Stimulated activated naive CD8-positive, alpha-beta T cell treated with anti-CD3 and anti-CD28 coated beads, Interleukin-15, amount 100 ng/mL, for 72 hours (primary cell): ENCODE measurements at regions not wholly inside any gene's neighbourhood (a gene's known extent, or its start where the extent isn't known, plus 50 kb on each side); places are given as distances from the start of the nearest gene placed in this dataset.

ENCODE experiments used
- ATAC-seq: fragments of 150-1000 bp; cut with Tn5 transposase; 2 replicates; pipeline ENCODE4 v1.10.0; 2021; ENCODE audit warnings: mild to moderate bottlenecking, moderate library complexity
- DNase-seq, 2 donors: peaks; one replicate each; pipeline ENCODE4 v3.0.0; 2021 to 2022
- H3K27ac Mint-ChIP-seq, 2 donors: one replicate each; pipeline ENCODE4 v1.8.0; 2022; ENCODE audit warnings: mild to moderate bottlenecking in 2 of 2, mixed read lengths in 2 of 2, moderate library complexity in 2 of 2
- H3K27me3 Mint-ChIP-seq: one replicate; pipeline ENCODE4 v1.8.0; 2022; ENCODE audit warnings: mixed read lengths
- H3K4me1 Mint-ChIP-seq: one replicate; pipeline ENCODE4 v1.8.0; 2022; ENCODE audit warnings: mild to moderate bottlenecking, mixed read lengths
- H3K4me3 Mint-ChIP-seq, 2 donors: one replicate each; pipeline ENCODE4 v1.8.0; 2022; ENCODE audit warnings: mild to moderate bottlenecking in 2 of 2, mixed read lengths in 2 of 2, moderate library complexity in 1 of 2
- H3K9me3 Mint-ChIP-seq, 2 donors: one replicate each; pipeline ENCODE4 v1.8.0; 2022; ENCODE audit warnings: mixed read lengths in 2 of 2

DNA sequence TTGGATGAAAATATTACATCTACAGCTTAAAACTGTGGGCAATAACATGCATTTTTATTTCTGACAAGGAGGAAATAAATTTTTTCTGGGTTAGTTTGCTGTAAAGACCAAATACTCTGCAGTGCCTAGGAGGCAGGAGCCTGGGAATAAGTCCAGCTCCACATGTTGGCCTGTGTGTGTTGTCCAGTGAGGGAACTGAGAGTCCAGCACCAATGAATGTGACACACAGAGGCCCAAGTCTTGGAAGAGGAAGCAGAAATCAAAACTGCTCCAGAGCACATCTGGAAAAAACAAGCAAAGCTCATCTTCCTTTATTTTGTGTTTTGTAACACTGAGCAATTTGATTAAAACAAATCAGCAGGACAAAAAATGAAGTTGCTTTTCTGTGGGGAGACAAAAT lies 63.1 kb upstream of the KLHL14 start:
- Mint-ChIP-seq H3K4me1 (no peaks in the 10 kb centered on the region), H3K9me3 (peaks cover 5 to 11% of the 10 kb centered on the region in 2 donors), H3K27ac (no peak overlapping the region), H3K27me3 (no peaks in the 10 kb centered on the region), H3K4me3 (no peak overlapping the region)
- DNase-seq, result no peak
- ATAC-seq, result no peak

DNA sequence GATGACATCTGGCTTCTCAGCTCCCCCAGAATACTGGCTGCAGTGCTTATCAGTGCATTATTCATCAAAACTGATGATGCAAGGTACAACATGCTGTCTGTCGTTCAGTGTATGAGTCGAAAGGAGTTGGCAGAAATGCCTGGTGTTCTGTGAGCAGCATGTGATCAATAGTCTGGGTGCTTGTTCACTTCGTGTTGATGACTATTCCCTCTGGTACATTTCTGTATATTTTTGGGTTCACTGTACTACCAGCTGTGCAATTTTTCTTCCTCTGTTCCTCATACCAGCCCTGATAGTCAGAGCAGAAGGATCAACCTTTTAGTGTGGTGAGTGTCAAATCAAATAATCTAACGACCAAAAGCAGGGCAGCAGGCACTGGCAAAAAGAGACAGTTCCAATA lies 59.0 kb upstream of the KLHL14 start:
- Mint-ChIP-seq H3K27ac (no peak overlapping the region), H3K27me3 (no peaks in the 10 kb centered on the region), H3K4me1 (no peaks in the 10 kb centered on the region), H3K9me3 (peaks cover under 1 to 18% of the 10 kb centered on the region in 2 donors), H3K4me3 (no peak overlapping the region)
- no peak for DNase-seq
- no peak for ATAC-seq

DNA sequence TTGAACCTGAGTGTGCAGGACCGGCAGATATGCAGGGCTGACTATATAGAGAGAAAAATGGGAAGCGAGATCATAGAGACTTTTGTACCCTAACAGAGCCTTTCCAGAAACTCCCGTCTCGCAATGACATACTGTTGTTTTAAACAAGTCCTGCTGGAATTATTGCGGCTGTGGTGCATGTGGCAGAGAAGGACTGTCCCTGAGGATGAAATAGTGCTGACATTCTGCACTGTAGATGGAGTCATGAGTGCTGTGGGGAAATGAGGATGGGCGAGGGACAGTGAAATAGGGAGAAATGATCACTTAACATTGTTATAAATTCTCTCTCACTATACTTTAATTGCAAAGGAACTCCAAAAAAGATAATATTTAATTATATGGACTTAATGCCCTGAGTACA lies 50.4 kb upstream of the KLHL14 start:
- Mint-ChIP-seq H3K4me1 (no peaks in the 10 kb centered on the region), H3K27ac (no peak overlapping the region), H3K9me3 (no peaks in the 10 kb centered on the region), H3K27me3 (no peaks in the 10 kb centered on the region), H3K4me3 (no peak overlapping the region)
- DNase-seq (no peak), ATAC-seq (no peak)
